ENCODE measurements at regions not wholly inside any gene's neighbourhood (a gene's known extent, or its start where the extent isn't known, plus 50 kb on each side); places are given as distances from the start of the nearest gene placed in this dataset.

DNA sequence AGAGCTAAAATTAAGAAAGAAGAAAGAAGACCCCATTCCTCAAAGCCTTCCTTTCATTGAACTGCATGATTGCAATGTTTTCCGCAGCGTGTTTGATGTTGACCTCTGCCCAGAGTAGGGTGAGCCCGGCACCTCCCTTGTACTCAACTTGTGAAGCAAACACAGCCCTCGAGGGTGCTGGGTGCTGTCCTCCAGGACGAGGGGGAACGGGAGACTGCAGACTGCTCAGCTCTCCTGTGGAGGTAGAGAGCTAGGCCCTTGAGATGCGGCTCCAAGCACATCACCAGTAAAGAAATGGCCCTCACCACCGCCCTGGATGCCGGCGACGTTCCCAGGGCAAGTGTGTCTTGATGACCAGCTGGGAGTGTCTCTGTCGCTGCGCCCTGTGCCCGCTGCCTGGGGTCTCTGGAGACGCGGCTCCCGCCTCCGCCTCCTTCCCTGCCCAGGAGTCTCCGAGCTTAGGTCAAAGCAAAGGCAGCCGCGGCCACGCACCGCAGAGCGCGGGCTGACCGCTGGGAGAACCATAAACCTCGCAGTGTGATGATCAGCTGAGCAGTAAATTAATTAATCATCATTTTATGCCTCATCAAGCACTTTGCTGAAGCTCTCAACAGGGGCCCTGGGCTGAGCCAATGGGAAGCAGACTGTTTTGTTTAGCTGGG, 108.7 kb downstream of the IRX2 start (continued):
- TF ChIP-seq, protein P1, sequence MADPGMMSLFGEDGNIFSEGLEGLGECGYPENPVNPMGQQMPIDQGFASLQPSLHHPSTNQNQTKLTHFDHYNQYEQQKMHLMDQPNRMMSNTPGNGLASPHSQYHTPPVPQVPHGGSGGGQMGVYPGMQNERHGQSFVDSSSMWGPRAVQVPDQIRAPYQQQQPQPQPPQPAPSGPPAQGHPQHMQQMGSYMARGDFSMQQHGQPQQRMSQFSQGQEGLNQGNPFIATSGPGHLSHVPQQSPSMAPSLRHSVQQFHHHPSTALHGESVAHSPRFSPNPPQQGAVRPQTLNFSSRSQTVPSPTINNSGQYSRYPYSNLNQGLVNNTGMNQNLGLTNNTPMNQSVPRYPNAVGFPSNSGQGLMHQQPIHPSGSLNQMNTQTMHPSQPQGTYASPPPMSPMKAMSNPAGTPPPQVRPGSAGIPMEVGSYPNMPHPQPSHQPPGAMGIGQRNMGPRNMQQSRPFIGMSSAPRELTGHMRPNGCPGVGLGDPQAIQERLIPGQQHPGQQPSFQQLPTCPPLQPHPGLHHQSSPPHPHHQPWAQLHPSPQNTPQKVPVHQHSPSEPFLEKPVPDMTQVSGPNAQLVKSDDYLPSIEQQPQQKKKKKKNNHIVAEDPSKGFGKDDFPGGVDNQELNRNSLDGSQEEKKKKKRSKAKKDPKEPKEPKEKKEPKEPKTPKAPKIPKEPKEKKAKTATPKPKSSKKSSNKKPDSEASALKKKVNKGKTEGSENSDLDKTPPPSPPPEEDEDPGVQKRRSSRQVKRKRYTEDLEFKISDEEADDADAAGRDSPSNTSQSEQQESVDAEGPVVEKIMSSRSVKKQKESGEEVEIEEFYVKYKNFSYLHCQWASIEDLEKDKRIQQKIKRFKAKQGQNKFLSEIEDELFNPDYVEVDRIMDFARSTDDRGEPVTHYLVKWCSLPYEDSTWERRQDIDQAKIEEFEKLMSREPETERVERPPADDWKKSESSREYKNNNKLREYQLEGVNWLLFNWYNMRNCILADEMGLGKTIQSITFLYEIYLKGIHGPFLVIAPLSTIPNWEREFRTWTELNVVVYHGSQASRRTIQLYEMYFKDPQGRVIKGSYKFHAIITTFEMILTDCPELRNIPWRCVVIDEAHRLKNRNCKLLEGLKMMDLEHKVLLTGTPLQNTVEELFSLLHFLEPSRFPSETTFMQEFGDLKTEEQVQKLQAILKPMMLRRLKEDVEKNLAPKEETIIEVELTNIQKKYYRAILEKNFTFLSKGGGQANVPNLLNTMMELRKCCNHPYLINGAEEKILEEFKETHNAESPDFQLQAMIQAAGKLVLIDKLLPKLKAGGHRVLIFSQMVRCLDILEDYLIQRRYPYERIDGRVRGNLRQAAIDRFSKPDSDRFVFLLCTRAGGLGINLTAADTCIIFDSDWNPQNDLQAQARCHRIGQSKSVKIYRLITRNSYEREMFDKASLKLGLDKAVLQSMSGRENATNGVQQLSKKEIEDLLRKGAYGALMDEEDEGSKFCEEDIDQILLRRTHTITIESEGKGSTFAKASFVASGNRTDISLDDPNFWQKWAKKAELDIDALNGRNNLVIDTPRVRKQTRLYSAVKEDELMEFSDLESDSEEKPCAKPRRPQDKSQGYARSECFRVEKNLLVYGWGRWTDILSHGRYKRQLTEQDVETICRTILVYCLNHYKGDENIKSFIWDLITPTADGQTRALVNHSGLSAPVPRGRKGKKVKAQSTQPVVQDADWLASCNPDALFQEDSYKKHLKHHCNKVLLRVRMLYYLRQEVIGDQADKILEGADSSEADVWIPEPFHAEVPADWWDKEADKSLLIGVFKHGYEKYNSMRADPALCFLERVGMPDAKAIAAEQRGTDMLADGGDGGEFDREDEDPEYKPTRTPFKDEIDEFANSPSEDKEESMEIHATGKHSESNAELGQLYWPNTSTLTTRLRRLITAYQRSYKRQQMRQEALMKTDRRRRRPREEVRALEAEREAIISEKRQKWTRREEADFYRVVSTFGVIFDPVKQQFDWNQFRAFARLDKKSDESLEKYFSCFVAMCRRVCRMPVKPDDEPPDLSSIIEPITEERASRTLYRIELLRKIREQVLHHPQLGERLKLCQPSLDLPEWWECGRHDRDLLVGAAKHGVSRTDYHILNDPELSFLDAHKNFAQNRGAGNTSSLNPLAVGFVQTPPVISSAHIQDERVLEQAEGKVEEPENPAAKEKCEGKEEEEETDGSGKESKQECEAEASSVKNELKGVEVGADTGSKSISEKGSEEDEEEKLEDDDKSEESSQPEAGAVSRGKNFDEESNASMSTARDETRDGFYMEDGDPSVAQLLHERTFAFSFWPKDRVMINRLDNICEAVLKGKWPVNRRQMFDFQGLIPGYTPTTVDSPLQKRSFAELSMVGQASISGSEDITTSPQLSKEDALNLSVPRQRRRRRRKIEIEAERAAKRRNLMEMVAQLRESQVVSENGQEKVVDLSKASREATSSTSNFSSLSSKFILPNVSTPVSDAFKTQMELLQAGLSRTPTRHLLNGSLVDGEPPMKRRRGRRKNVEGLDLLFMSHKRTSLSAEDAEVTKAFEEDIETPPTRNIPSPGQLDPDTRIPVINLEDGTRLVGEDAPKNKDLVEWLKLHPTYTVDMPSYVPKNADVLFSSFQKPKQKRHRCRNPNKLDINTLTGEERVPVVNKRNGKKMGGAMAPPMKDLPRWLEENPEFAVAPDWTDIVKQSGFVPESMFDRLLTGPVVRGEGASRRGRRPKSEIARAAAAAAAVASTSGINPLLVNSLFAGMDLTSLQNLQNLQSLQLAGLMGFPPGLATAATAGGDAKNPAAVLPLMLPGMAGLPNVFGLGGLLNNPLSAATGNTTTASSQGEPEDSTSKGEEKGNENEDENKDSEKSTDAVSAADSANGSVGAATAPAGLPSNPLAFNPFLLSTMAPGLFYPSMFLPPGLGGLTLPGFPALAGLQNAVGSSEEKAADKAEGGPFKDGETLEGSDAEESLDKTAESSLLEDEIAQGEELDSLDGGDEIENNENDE (IDR thresholded peaks at IDR 0.05; ENCODE audit: insufficient replicate concordance, low read length): no peak
- no peak for TF ChIP-seq GABPA (IDR thresholded peaks at IDR 0.05; ENCODE audit: borderline replicate concordance, insufficient read depth, low read length)

Measured in H1 (cell line).